ENCODE measurements at regions not wholly inside any gene's neighbourhood (a gene's known extent, or its start where the extent isn't known, plus 50 kb on each side); places are given as distances from the start of the nearest gene placed in this dataset.

GRCh38 chr13:68025604-68026003 is 795.5 kb upstream of the PCDH9 start:
- TF ChIP-seq CTCF (IDR thresholded peaks at IDR 0.05 in 2 of 3, conservative IDR thresholded peaks at IDR 0.05 in 1 of 3; ENCODE audit: control insufficient read depth in 2 of 3, extremely low read depth in 1 of 3, insufficient read depth in 1 of 3, low read depth in 3 of 3, low read length in 3 of 3) = no peak
- TF ChIP-seq, protein P1, sequence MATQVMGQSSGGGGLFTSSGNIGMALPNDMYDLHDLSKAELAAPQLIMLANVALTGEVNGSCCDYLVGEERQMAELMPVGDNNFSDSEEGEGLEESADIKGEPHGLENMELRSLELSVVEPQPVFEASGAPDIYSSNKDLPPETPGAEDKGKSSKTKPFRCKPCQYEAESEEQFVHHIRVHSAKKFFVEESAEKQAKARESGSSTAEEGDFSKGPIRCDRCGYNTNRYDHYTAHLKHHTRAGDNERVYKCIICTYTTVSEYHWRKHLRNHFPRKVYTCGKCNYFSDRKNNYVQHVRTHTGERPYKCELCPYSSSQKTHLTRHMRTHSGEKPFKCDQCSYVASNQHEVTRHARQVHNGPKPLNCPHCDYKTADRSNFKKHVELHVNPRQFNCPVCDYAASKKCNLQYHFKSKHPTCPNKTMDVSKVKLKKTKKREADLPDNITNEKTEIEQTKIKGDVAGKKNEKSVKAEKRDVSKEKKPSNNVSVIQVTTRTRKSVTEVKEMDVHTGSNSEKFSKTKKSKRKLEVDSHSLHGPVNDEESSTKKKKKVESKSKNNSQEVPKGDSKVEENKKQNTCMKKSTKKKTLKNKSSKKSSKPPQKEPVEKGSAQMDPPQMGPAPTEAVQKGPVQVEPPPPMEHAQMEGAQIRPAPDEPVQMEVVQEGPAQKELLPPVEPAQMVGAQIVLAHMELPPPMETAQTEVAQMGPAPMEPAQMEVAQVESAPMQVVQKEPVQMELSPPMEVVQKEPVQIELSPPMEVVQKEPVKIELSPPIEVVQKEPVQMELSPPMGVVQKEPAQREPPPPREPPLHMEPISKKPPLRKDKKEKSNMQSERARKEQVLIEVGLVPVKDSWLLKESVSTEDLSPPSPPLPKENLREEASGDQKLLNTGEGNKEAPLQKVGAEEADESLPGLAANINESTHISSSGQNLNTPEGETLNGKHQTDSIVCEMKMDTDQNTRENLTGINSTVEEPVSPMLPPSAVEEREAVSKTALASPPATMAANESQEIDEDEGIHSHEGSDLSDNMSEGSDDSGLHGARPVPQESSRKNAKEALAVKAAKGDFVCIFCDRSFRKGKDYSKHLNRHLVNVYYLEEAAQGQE (IDR thresholded peaks at IDR 0.05; ENCODE audit: low read depth, low read length) = no peak
- TF ChIP-seq MAX (IDR thresholded peaks at IDR 0.05; ENCODE audit: low read depth, low read length) = no peak
- no peak for TF ChIP-seq USF2 (IDR thresholded peaks at IDR 0.05; ENCODE audit: borderline replicate concordance, low read depth, low read length)
- TF ChIP-seq ZZZ3 (IDR thresholded peaks at IDR 0.05; ENCODE audit: control insufficient read depth, insufficient read length, low read depth) = no peak
- TF ChIP-seq EZH2 (IDR thresholded peaks at IDR 0.05; ENCODE audit: borderline replicate concordance, control insufficient read depth, low read depth, low read length) = no peak
- no peak for TF ChIP-seq BCLAF1 (IDR thresholded peaks at IDR 0.05)
- no peak for TF ChIP-seq NR2F1 (conservative IDR thresholded peaks at IDR 0.05)
- TF ChIP-seq NFIC (IDR thresholded peaks at IDR 0.05; ENCODE audit: low read depth, low read length) = no peak
- TF ChIP-seq, protein P2, sequence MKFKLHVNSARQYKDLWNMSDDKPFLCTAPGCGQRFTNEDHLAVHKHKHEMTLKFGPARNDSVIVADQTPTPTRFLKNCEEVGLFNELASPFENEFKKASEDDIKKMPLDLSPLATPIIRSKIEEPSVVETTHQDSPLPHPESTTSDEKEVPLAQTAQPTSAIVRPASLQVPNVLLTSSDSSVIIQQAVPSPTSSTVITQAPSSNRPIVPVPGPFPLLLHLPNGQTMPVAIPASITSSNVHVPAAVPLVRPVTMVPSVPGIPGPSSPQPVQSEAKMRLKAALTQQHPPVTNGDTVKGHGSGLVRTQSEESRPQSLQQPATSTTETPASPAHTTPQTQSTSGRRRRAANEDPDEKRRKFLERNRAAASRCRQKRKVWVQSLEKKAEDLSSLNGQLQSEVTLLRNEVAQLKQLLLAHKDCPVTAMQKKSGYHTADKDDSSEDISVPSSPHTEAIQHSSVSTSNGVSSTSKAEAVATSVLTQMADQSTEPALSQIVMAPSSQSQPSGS (IDR thresholded peaks at IDR 0.05; ENCODE audit: low read length) = no peak
- TF ChIP-seq TARDBP (IDR thresholded peaks at IDR 0.05; ENCODE audit: borderline replicate concordance) = no peak
